Stimulated activated CD4-positive, alpha-beta T cell treated with anti-CD3 and anti-CD28 coated beads, Interleukin-12 subunit alpha, Interleukin-12 subunit beta, amount 100 ng/mL, for 4 hours (primary cell): ENCODE measurements at regions not wholly inside any gene's neighbourhood (a gene's known extent, or its start where the extent isn't known, plus 50 kb on each side); places are given as distances from the start of the nearest gene placed in this dataset.

Source experiments
- DNase-seq: peaks from one replicate; pipeline ENCODE4 v3.0.0-alpha.2; 2020

- DNase-seq, result no peak
Observed at GRCh38 chr4:111814961-111815360, 330.3 kb upstream of the FAM241A start.

GRCh38 chr4:111821342-111821741 lies 323.9 kb upstream of the FAM241A start:
- no peak for DNase-seq

- DNase-seq, result no peak
Observed at GRCh38 chr4:111836601-111837000, 308.7 kb upstream of the FAM241A start.

GRCh38 chr4:111837761-111838160 lies 307.5 kb upstream of the FAM241A start:
- no peak for DNase-seq

- DNase-seq, result no peak
Observed at GRCh38 chr4:111838406-111838930, 306.8 kb upstream of the FAM241A start.

- no peak for DNase-seq
Observed at GRCh38 chr4:111839141-111839540, 306.1 kb upstream of the FAM241A start.

GRCh38 chr4:111842336-111842735 lies 302.9 kb upstream of the FAM241A start:
- DNase-seq, result no peak

GRCh38 chr4:111847296-111848008 lies 297.8 kb upstream of the FAM241A start:
- no peak for DNase-seq

GRCh38 chr4:111849746-111850284 lies 295.4 kb upstream of the FAM241A start:
- DNase-seq, result no peak

- no peak for DNase-seq
Observed at GRCh38 chr4:111854494-111855087, 290.7 kb upstream of the FAM241A start.

GRCh38 chr4:111855308-111855707 lies 289.9 kb upstream of the FAM241A start:
- DNase-seq, result no peak

GRCh38 chr4:111864066-111864465 lies 281.2 kb upstream of the FAM241A start:
- no peak for DNase-seq

- no peak for DNase-seq
Observed at GRCh38 chr4:111869339-111869738, 275.9 kb upstream of the FAM241A start.

GRCh38 chr4:111871802-111872201 lies 273.5 kb upstream of the FAM241A start:
- no peak for DNase-seq

GRCh38 chr4:111873801-111874200 lies 271.5 kb upstream of the FAM241A start:
- no peak for DNase-seq

GRCh38 chr4:111879539-111879938 lies 265.7 kb upstream of the FAM241A start:
- no peak for DNase-seq

GRCh38 chr4:111880116-111880515 lies 265.1 kb upstream of the FAM241A start:
- DNase-seq, result no peak

- no peak for DNase-seq
Observed at GRCh38 chr4:111883557-111883999, 261.7 kb upstream of the FAM241A start.

GRCh38 chr4:111890412-111890811 lies 254.8 kb upstream of the FAM241A start:
- DNase-seq, result no peak

GRCh38 chr4:111905511-111905910 lies 239.7 kb upstream of the FAM241A start:
- DNase-seq, result no peak

- no peak for DNase-seq
Observed at GRCh38 chr4:111919639-111920038, 225.6 kb upstream of the FAM241A start.

GRCh38 chr4:111921714-111922113 lies 223.5 kb upstream of the FAM241A start:
- DNase-seq, result no peak

GRCh38 chr4:111923786-111924185 lies 221.5 kb upstream of the FAM241A start:
- DNase-seq, result no peak

- no peak for DNase-seq
Observed at GRCh38 chr4:111924696-111925095, 220.6 kb upstream of the FAM241A start.
